ENCODE measurements at regions not wholly inside any gene's neighbourhood (a gene's known extent, or its start where the extent isn't known, plus 50 kb on each side); places are given as distances from the start of the nearest gene placed in this dataset.

GRCh38 chr6:105509506-105510331 lies 106.8 kb upstream of the PREP start:
- H3K27me3 ChIP-seq (ENCODE audit: control insufficient read depth, insufficient read depth, low read length), result no peaks in the 10 kb centered on the region
- no peak overlapping the region for H3K9ac ChIP-seq (ENCODE audit: low read depth, low read length)
- no peaks in the 10 kb centered on the region for H3K4me1 ChIP-seq (ENCODE audit: control insufficient read depth, insufficient read depth, low read length)
- H3K4me3 ChIP-seq (ENCODE audit: low read length), result no peak overlapping the region
- no peak overlapping the region for H3K4me2 ChIP-seq (ENCODE audit: low read length)
- H3K36me3 ChIP-seq (ENCODE audit: insufficient read depth, low read length), result no peaks in the 10 kb centered on the region
- H3K9me3 ChIP-seq (replicated peaks; ENCODE audit: low read length), result no peaks in the 10 kb centered on the region

- Histone ChIP-seq H3K4me2 (ENCODE audit: low read length) (no peak overlapping the region), H3K4me3 (ENCODE audit: low read length) (no peak overlapping the region), H3K9me3 (replicated peaks; ENCODE audit: low read length) (no peaks in the 10 kb centered on the region), H3K27me3 (ENCODE audit: control insufficient read depth, insufficient read depth, low read length) (no peaks in the 10 kb centered on the region), H3K4me1 (ENCODE audit: control insufficient read depth, insufficient read depth, low read length) (no peaks in the 10 kb centered on the region), H3K36me3 (ENCODE audit: insufficient read depth, low read length) (no peaks in the 10 kb centered on the region), H3K9ac (ENCODE audit: low read depth, low read length) (no peak overlapping the region)
Observed at GRCh38 chr6:105507811-105508210, 104.9 kb upstream of the PREP start.

DNA sequence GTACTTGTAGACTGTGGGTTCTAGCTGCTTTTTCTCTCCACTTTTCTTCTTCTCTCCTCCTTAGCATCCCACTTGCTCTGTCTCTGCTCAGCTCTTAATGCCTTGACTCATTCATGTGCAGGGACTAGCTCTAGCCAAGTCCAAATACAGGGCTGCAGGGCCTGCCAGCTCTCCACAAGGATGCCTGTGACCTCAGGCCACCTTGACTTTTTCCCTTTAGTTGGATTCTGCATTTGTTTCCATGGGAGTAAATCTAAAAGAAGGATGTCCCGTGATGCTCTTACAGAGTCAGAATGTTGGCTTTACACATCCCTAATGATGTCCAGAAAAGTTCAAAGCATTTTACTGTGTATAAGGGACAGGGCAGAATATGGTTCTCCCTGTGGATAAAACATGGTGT lies 101.8 kb upstream of the PREP start:
- Histone ChIP-seq H3K9ac (ENCODE audit: low read depth, low read length) (no peak overlapping the region), H3K4me2 (ENCODE audit: low read length) (no peak overlapping the region), H3K4me1 (ENCODE audit: control insufficient read depth, insufficient read depth, low read length) (peaks cover 8% of the 10 kb centered on the region)

GRCh38 chr6:105503641-105504040 lies 100.8 kb upstream of the PREP start:
- Histone ChIP-seq H3K9ac (ENCODE audit: low read depth, low read length) (no peak overlapping the region), H3K27me3 (ENCODE audit: control insufficient read depth, insufficient read depth, low read length) (no peaks in the 10 kb centered on the region), H3K4me1 (ENCODE audit: control insufficient read depth, insufficient read depth, low read length) (peaks cover 12% of the 10 kb centered on the region)

More for the DNA sequence above, 101.8 kb upstream of the PREP start:
- no peaks in the 10 kb centered on the region for H3K27me3 ChIP-seq (ENCODE audit: control insufficient read depth, insufficient read depth, low read length)
- H3K36me3 ChIP-seq (ENCODE audit: insufficient read depth, low read length), result no peaks in the 10 kb centered on the region
- H3K9me3 ChIP-seq (replicated peaks; ENCODE audit: low read length), result no peaks in the 10 kb centered on the region
- no peak overlapping the region for H3K4me3 ChIP-seq (ENCODE audit: low read length)

DNA sequence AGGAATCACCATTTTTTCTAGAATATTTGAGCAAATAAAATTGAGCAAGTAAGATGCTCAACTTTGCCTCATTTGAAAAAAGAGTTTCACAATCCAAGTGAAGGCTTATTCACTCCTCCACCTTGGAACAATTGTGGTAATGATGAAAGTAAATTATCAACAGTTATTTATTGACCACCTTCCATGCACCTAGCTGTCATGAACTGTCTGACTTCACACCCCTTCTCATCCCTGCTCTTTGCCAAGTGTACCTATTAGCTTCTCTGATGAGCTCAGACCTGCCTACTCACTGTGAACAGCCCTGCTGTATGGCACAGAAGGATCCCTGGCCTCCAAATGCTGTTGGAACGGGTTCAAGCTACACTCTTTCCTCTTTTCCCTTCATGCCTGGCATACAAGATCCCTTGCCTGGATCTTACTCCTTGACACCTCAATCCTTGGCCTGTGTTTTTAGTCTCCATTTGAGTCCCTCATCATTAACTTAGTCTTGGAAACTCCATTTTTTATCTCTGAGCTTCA lies 99.0 kb upstream of the PREP start:
- no peak overlapping the region for H3K4me3 ChIP-seq (ENCODE audit: low read length)
- H3K4me1 ChIP-seq (ENCODE audit: control insufficient read depth, insufficient read depth, low read length), result peaks cover 12% of the 10 kb centered on the region
- H3K36me3 ChIP-seq (ENCODE audit: insufficient read depth, low read length), result no peaks in the 10 kb centered on the region
- H3K4me2 ChIP-seq (ENCODE audit: low read length), result no peak overlapping the region
- H3K27me3 ChIP-seq (ENCODE audit: control insufficient read depth, insufficient read depth, low read length), result no peaks in the 10 kb centered on the region
- no peak overlapping the region for H3K9ac ChIP-seq (ENCODE audit: low read depth, low read length)
- no peaks in the 10 kb centered on the region for H3K9me3 ChIP-seq (replicated peaks; ENCODE audit: low read length)

More at GRCh38 chr6:105503641-105504040, 100.8 kb upstream of the PREP start:
- Histone ChIP-seq H3K4me2 (ENCODE audit: low read length) (no peak overlapping the region), H3K4me3 (ENCODE audit: low read length) (no peak overlapping the region), H3K36me3 (ENCODE audit: insufficient read depth, low read length) (no peaks in the 10 kb centered on the region), H3K9me3 (replicated peaks; ENCODE audit: low read length) (no peaks in the 10 kb centered on the region)

DNA sequence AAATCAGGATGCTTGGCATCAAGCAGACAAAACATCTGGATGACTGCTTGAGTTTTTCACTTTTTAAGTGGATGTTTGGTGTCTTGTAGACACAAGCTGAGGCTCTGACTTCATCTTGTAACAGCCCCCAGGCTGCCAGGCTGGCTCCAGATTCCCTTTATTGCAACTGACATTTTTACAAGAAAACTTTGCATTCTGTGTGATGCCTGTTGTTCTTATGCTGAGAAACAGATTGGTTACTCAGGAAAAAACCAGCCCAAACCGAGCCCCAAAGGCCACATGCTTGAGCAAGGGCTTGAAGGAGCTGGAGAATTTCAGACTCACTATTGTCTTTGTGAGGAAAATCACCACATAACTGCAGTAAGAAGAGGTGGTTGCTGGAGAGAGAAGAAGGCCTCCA lies 98.4 kb upstream of the PREP start:
- no peaks in the 10 kb centered on the region for H3K36me3 ChIP-seq (ENCODE audit: insufficient read depth, low read length)
- no peaks in the 10 kb centered on the region for H3K27me3 ChIP-seq (ENCODE audit: control insufficient read depth, insufficient read depth, low read length)
- H3K4me3 ChIP-seq (ENCODE audit: low read length), result no peak overlapping the region
- no peak overlapping the region for H3K9ac ChIP-seq (ENCODE audit: low read depth, low read length)
- no peak overlapping the region for H3K4me2 ChIP-seq (ENCODE audit: low read length)
- no peaks in the 10 kb centered on the region for H3K9me3 ChIP-seq (replicated peaks; ENCODE audit: low read length)
- H3K4me1 ChIP-seq (ENCODE audit: control insufficient read depth, insufficient read depth, low read length), result peaks cover 12% of the 10 kb centered on the region

DNA sequence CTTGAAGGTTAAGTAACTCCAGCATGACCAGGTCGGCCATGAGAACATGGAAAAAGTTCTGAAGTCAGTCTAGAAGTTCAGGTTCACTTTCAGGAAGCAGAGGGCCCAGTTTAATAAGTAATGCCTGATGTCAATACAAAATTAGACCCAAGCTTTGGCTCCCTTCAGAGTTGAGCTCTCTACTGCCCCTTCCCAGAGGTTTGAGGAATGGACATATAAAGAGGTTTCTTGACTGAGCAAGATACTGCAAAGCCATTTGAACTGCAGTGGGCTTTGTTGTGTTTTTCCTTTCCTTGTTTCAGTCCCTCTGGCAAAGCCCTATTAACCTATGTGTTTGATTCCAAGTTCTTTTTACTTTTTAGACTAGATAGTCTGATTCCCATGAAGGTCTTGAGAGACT lies 97.8 kb upstream of the PREP start:
- H3K4me3 ChIP-seq (ENCODE audit: low read length), result no peak overlapping the region
- H3K9me3 ChIP-seq (replicated peaks; ENCODE audit: low read length), result no peaks in the 10 kb centered on the region
- H3K4me1 ChIP-seq (ENCODE audit: control insufficient read depth, insufficient read depth, low read length), result peaks cover 12% of the 10 kb centered on the region
- no peak overlapping the region for H3K9ac ChIP-seq (ENCODE audit: low read depth, low read length)
- H3K4me2 ChIP-seq (ENCODE audit: low read length), result no peak overlapping the region
- H3K36me3 ChIP-seq (ENCODE audit: insufficient read depth, low read length), result no peaks in the 10 kb centered on the region
- no peaks in the 10 kb centered on the region for H3K27me3 ChIP-seq (ENCODE audit: control insufficient read depth, insufficient read depth, low read length)

- no peak overlapping the region for H3K9ac ChIP-seq (ENCODE audit: low read depth, low read length)
- no peaks in the 10 kb centered on the region for H3K9me3 ChIP-seq (replicated peaks; ENCODE audit: low read length)
- no peaks in the 10 kb centered on the region for H3K36me3 ChIP-seq (ENCODE audit: insufficient read depth, low read length)
- H3K4me3 ChIP-seq (ENCODE audit: low read length), result no peak overlapping the region
- H3K27me3 ChIP-seq (ENCODE audit: control insufficient read depth, insufficient read depth, low read length), result no peaks in the 10 kb centered on the region
- H3K4me2 ChIP-seq (ENCODE audit: low read length), result no peak overlapping the region
- peaks cover 12% of the 10 kb centered on the region for H3K4me1 ChIP-seq (ENCODE audit: control insufficient read depth, insufficient read depth, low read length)
Observed at GRCh38 chr6:105499931-105500330, 97.0 kb upstream of the PREP start.

- H3K4me1 ChIP-seq (ENCODE audit: control insufficient read depth, insufficient read depth, low read length), result peaks cover 12% of the 10 kb centered on the region
- H3K9me3 ChIP-seq (replicated peaks; ENCODE audit: low read length), result no peaks in the 10 kb centered on the region
- no peaks in the 10 kb centered on the region for H3K36me3 ChIP-seq (ENCODE audit: insufficient read depth, low read length)
- H3K9ac ChIP-seq (ENCODE audit: low read depth, low read length), result no peak overlapping the region
- H3K4me3 ChIP-seq (ENCODE audit: low read length), result no peak overlapping the region
- H3K27me3 ChIP-seq (ENCODE audit: control insufficient read depth, insufficient read depth, low read length), result no peaks in the 10 kb centered on the region
- no peak overlapping the region for H3K4me2 ChIP-seq (ENCODE audit: low read length)
Observed at GRCh38 chr6:105499136-105499870, 96.4 kb upstream of the PREP start.

GRCh38 chr6:105497549-105497948 lies 94.7 kb upstream of the PREP start:
- H3K9ac ChIP-seq (ENCODE audit: low read depth, low read length), result no peak overlapping the region
- no peak overlapping the region for H3K4me2 ChIP-seq (ENCODE audit: low read length)
- H3K4me3 ChIP-seq (ENCODE audit: low read length), result no peak overlapping the region
- H3K9me3 ChIP-seq (replicated peaks; ENCODE audit: low read length), result no peaks in the 10 kb centered on the region
- no peaks in the 10 kb centered on the region for H3K36me3 ChIP-seq (ENCODE audit: insufficient read depth, low read length)
- H3K4me1 ChIP-seq (ENCODE audit: control insufficient read depth, insufficient read depth, low read length), result peaks cover 12% of the 10 kb centered on the region
- no peaks in the 10 kb centered on the region for H3K27me3 ChIP-seq (ENCODE audit: control insufficient read depth, insufficient read depth, low read length)

GRCh38 chr6:105495515-105495914 lies 92.6 kb upstream of the PREP start:
- H3K4me1 ChIP-seq (ENCODE audit: control insufficient read depth, insufficient read depth, low read length), result peaks cover 12% of the 10 kb centered on the region
- no peaks in the 10 kb centered on the region for H3K36me3 ChIP-seq (ENCODE audit: insufficient read depth, low read length)
- H3K27me3 ChIP-seq (ENCODE audit: control insufficient read depth, insufficient read depth, low read length), result no peaks in the 10 kb centered on the region
- H3K9ac ChIP-seq (ENCODE audit: low read depth, low read length), result no peak overlapping the region
- H3K9me3 ChIP-seq (replicated peaks; ENCODE audit: low read length), result no peaks in the 10 kb centered on the region
- H3K4me3 ChIP-seq (ENCODE audit: low read length), result no peak overlapping the region
- H3K4me2 ChIP-seq (ENCODE audit: low read length), result no peak overlapping the region

All from skeletal muscle satellite cell (primary cell).